ENCODE measurements at regions not wholly inside any gene's neighbourhood (a gene's known extent, or its start where the extent isn't known, plus 50 kb on each side); places are given as distances from the start of the nearest gene placed in this dataset.

GRCh38 chr3:72060447-72061034, 275.6 kb upstream of the PROK2 start:
- TF ChIP-seq CTCF (IDR thresholded peaks at IDR 0.05) = no peak
- TF ChIP-seq POLR2A (IDR thresholded peaks at IDR 0.05) = no peak

Measured in vagina (tissue), 2 donors.